RWPE1 (cell line): ENCODE measurements at regions not wholly inside any gene's neighbourhood (a gene's known extent, or its start where the extent isn't known, plus 50 kb on each side); places are given as distances from the start of the nearest gene placed in this dataset.
A peak's percentile ranks its signal among the peaks of the same experiment; 100 is the strongest.

Source experiments
- CTCF ChIA-PET: fragments of 350-600 bp; sonication (Branson Sonifier 250); formaldehyde crosslinking; extraction: SDS; loops from one replicate; lab custom pipeline; 2021; lab: Yijun Ruan, JAX
- POLR2A ChIA-PET: fragments of 400-600 bp; formaldehyde crosslinking; extraction: SDS; loops from one replicate; lab custom pipeline; 2020; ENCODE audit warnings: antibody characterized with exemption; ENCODE audit not compliant: low non-redundant PET; lab: Yijun Ruan, JAX
- DNase-seq: peaks from one replicate; pipeline ENCODE4 v3.0.0; 2012; ENCODE audit warnings: low spot score
- H3K27ac ChIP-seq: fragments of 450-650 bp; 2 replicates; pipeline ENCODE4 v1.5.1; 2017
- TF ChIP-seq, protein P1 (sequence below): fragments of 450-650 bp; conservative IDR thresholded peaks from 2 replicates; pipeline ENCODE4 v1.5.1; 2017; ENCODE audit warnings: low read depth, mild to moderate bottlenecking

DNA sequence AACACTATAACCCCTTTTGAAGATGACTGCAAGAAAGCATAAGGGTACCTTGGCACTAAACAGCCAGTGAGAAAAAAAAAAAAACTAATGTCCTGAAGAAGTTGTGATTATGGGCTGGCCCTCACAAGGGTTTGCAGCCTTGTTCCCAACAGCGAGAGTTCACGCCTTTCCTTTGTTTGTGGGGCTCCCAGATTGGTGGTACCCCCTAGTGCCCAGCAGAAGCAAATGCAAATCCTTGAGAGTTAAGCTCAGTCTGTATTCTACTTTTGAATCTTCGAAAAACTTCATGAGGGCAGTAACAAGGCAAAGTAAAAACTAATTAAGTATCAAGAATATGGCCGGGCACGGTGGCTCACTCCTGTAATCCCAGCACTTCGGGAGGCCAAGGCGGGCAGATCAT lies 238.9 kb upstream of the LMO3 start:
- no peak overlapping the region for H3K27ac ChIP-seq
- POLR2A ChIA-PET, result no interaction called here
- CTCF ChIA-PET, result interaction anchor here (0.6 to 0.7 kb wide), 3 partner anchors 87 to 653 kb away, joined by 3 to 8 read pairs (median 6); no protein-coding TSS in a partner anchor
- TF ChIP-seq, protein P1, sequence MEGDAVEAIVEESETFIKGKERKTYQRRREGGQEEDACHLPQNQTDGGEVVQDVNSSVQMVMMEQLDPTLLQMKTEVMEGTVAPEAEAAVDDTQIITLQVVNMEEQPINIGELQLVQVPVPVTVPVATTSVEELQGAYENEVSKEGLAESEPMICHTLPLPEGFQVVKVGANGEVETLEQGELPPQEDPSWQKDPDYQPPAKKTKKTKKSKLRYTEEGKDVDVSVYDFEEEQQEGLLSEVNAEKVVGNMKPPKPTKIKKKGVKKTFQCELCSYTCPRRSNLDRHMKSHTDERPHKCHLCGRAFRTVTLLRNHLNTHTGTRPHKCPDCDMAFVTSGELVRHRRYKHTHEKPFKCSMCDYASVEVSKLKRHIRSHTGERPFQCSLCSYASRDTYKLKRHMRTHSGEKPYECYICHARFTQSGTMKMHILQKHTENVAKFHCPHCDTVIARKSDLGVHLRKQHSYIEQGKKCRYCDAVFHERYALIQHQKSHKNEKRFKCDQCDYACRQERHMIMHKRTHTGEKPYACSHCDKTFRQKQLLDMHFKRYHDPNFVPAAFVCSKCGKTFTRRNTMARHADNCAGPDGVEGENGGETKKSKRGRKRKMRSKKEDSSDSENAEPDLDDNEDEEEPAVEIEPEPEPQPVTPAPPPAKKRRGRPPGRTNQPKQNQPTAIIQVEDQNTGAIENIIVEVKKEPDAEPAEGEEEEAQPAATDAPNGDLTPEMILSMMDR, result no peak
- no peak for DNase-seq

DNA sequence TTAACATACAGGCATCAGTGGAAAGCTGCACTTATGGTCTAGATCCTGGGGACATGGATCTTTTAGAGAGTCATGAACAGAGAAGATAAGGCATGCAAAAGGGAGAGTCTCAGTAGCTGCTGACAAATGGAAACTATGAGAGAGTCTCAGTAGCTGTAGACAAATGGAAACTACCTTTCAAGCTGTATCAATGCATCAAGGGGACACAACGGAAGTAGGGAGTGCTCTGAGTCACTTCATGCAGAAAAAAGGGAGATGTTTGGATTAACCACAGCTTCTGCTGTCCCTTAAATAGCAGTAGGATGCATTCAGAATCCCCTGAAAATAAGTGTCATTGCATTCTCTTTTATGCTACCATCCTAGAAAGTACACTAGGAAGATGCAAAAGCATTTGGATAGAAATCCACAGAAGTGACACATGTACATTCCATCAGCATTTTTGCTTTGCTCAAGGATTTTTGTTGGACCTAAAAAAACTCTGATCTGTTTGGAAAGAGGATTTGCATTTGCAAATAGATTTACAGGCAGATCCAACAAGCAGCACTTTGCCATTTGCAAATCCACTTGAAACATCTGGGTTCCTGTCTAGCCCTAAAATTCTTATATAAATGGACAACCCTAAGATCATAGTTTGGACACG lies 227.5 kb upstream of the LMO3 start:
- no peak for DNase-seq
- TF ChIP-seq, protein P1, result no peak
- H3K27ac ChIP-seq, result no peak overlapping the region
- CTCF ChIA-PET, result interaction anchor here (0.5 kb wide), 1 partner anchor 1087 kb away, joined by 3 read pairs; no protein-coding TSS in a partner anchor
- POLR2A ChIA-PET, result no interaction called here

DNA sequence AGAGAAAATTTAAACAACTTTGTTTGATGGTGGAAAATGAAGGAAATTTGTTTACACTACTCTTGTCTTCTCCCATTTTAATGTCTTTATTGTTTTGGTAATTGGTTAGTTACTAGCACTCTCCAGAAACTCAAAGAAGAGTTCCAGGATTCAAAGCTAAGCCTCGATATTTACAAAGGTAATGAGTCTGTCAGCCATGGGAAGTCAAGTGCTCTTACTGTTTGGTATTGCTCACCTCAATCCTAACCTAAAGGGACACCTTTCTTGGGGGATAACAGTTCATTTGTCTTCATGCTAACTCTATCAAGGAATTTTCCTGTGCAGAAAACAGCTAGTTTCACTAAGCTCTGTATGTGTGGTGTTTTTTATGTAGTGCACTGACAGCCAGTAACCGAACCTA lies 222.9 kb upstream of the LMO3 start:
- POLR2A ChIA-PET, result no interaction called here
- no peak overlapping the region for H3K27ac ChIP-seq
- CTCF ChIA-PET, result no interaction called here

DNA sequence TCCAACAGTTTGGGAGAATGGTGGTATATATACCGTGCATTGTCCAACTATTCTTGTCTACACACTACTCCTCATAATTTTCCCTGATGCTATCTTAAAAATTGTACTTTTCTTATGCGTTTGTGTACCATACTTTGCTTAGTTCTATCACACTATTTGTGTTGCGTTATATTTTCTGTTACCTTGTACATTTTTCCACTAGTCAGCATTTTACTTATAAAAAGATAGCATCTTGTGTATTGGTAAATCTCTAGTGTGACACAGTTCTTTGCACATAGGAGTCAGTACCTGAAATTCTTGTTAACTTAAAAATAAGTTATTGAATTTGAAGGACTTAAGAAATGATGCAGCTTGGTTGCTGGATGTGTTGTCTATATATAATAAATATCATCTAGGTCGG lies 201.8 kb upstream of the LMO3 start:
- ChIA-PET CTCF (no interaction called here), POLR2A (no interaction called here)
- TF ChIP-seq, protein P1, result no peak
- no peak for DNase-seq
- no peak overlapping the region for H3K27ac ChIP-seq

More for the DNA sequence above, 222.9 kb upstream of the LMO3 start:
- TF ChIP-seq, protein P1, result no peak
- no peak for DNase-seq

DNA sequence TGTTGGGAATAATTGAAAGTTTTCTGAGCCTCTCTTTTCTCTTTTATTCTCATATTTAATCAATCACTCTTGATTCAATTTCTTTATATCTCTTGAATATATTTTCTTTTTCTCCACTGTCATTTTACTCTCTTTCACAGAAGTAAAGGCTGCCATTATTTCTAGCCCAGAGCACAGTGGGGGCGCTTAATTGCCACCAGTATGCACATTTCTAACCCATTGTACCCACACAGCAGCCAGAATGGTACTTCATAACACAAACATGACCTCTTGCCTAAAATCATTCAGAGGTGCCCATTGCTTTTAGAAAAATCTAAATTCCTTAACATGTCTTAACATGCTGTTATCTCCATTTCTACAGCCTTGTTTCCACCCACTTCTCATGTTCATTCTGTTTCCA lies 190.2 kb upstream of the LMO3 start:
- no peak overlapping the region for H3K27ac ChIP-seq
- CTCF ChIA-PET, result interaction anchor here (0.7 kb wide), 1 partner anchor 150 kb away, joined by 3 read pairs; no protein-coding TSS in a partner anchor
- POLR2A ChIA-PET, result no interaction called here
- DNase-seq, result peak; percentile 2
- TF ChIP-seq, protein P1, result no peak

DNA sequence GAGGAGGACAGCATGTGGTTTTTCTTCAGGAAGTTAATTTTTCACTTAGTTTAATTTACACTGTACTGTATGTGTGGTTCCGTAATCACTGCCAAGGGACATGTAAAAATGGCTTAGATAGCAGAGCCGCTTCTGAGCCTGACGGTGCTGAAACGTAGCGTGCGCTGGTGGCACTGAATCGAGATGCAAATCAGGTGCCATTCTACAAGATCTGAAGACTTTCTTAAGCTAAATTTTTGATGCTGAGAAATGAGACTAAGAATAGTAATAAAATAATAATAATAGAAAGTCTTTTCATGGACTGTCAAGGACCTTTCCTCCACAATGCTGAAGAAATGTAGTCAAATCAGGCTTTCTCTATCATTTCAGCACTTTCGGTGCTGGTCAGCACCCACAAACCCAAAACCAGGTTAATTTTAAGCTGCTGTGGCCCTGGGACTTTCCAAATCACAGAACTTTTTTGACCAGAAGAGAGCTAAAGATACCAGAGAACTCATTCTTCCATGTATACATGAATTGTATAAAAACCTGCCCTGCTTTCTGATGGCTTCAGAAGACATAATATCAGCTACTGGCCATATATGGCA lies 183.3 kb upstream of the LMO3 start:
- H3K27ac ChIP-seq, result no peak overlapping the region
- ChIA-PET POLR2A (no interaction called here), CTCF (interaction anchor here (0.6 kb wide), 1 partner anchor 76 kb away, joined by 3 read pairs; no protein-coding TSS in a partner anchor)
- TF ChIP-seq, protein P1, result no peak
- DNase-seq, result no peak
